ENCODE measurements at regions not wholly inside any gene's neighbourhood (a gene's known extent, or its start where the extent isn't known, plus 50 kb on each side); places are given as distances from the start of the nearest gene placed in this dataset.

- H3K9me3 ChIP-seq = peaks cover 0 to 5% (median 0%) of the 10 kb centered on the region in 12 donors
Measured at GRCh38 chr3:181336597-181336996, 347.1 kb upstream of the DNAJC19 start.

GRCh38 chr3:181333394-181333793 lies 343.9 kb upstream of the DNAJC19 start:
- DNase-seq (no peak), ATAC-seq (no peak)
- TF ChIP-seq POLR2A (IDR thresholded peaks at IDR 0.05) (no peak), CTCF (IDR thresholded peaks at IDR 0.05) (no peak)
- no peaks in the 10 kb centered on the region for H3K36me3 ChIP-seq
- no peaks in the 10 kb centered on the region for H3K9me3 ChIP-seq
- no peaks in the 10 kb centered on the region for H3K4me1 ChIP-seq
- H3K27me3 ChIP-seq = no peaks in the 10 kb centered on the region
- intact Hi-C loops (cut with DNase I) = loop anchor here in 2 of 10 donors (10.0 kb wide), 1 partner anchor 221 kb away; no protein-coding TSS in a partner anchor
- no peak overlapping the region for H3K4me3 ChIP-seq
- H3K27ac ChIP-seq = no peak overlapping the region

More at GRCh38 chr3:181336597-181336996, 347.1 kb upstream of the DNAJC19 start:
- DNase-seq = no peak
- Histone ChIP-seq H3K27ac (peak overlapping the region in 1 of 12 donors; percentile 39), H3K4me1 (no peaks in the 10 kb centered on the region), H3K27me3 (no peaks in the 10 kb centered on the region), H3K4me3 (no peak overlapping the region), H3K36me3 (no peaks in the 10 kb centered on the region)
- 35 to 43% (median 36%) methylated on average over 2 of the region's 2 CpGs for WGBS, 4 donors
- no peak for TF ChIP-seq CTCF (IDR thresholded peaks at IDR 0.05)
- no peak for TF ChIP-seq POLR2A (IDR thresholded peaks at IDR 0.05)
- ATAC-seq = peak in 3 of 4 donors; percentile 31 to 78 (median 51)
- intact Hi-C loops (cut with DNase I) = loop anchor here in 2 of 10 donors (10.0 kb wide), 1 partner anchor 218 kb away; no protein-coding TSS in a partner anchor

- WGBS, 4 donors = 55 to 66% (median 60%) methylated on average over 5 of the region's 5 CpGs
- no peaks in the 10 kb centered on the region for H3K9me3 ChIP-seq
- no peak for ATAC-seq
- no peak overlapping the region for H3K4me3 ChIP-seq
- H3K36me3 ChIP-seq = no peaks in the 10 kb centered on the region
- no peaks in the 10 kb centered on the region for H3K27me3 ChIP-seq
- no peak overlapping the region for H3K27ac ChIP-seq
- intact Hi-C loops (cut with DNase I) = loop anchor here in 2 of 10 donors (10.0 kb wide), 1 partner anchor 224 kb away; no protein-coding TSS in a partner anchor
- TF ChIP-seq CTCF (IDR thresholded peaks at IDR 0.05) (no peak), POLR2A (IDR thresholded peaks at IDR 0.05) (no peak)
- DNase-seq = no peak
- H3K4me1 ChIP-seq = no peaks in the 10 kb centered on the region
Measured at GRCh38 chr3:181330821-181331563, 341.5 kb upstream of the DNAJC19 start.

- DNase-seq (no peak), ATAC-seq (no peak)
- 59 to 71% (median 62%) methylated on average over 3 of the region's 3 CpGs for WGBS, 4 donors
- Histone ChIP-seq H3K27me3 (no peaks in the 10 kb centered on the region), H3K27ac (no peak overlapping the region), H3K4me1 (no peaks in the 10 kb centered on the region), H3K9me3 (no peaks in the 10 kb centered on the region), H3K4me3 (no peak overlapping the region), H3K36me3 (no peaks in the 10 kb centered on the region)
- TF ChIP-seq CTCF (IDR thresholded peaks at IDR 0.05) (no peak), POLR2A (IDR thresholded peaks at IDR 0.05) (no peak)
- intact Hi-C loops (cut with DNase I) = loop anchor here in 2 of 10 donors (10.0 kb wide), 1 partner anchor 225 kb away; no protein-coding TSS in a partner anchor
Measured at GRCh38 chr3:181330257-181330656, 340.7 kb upstream of the DNAJC19 start.

All from heart left ventricle (tissue), 16 donors.